Vagina (tissue), 2 donors: ENCODE measurements at regions not wholly inside any gene's neighbourhood (a gene's known extent, or its start where the extent isn't known, plus 50 kb on each side); places are given as distances from the start of the nearest gene placed in this dataset.
"Not testable (repeated sequence)": the region's sequence is repeated elsewhere in the genome, so short reads cannot be mapped to it uniquely, and the experiment has no call there.

Experiments
- DNase-seq, 2 donors: peaks; one replicate each; pipeline ENCODE4 v3.0.0-alpha.2; 2017; ENCODE audit errors: extremely low spot score in 2 of 2
- H3K27ac ChIP-seq: fragments of 200-600 bp; sonication (generic); one replicate; pipeline ENCODE4 v1.5.1; 2019
- H3K27me3 ChIP-seq: fragments of 200-600 bp; sonication (generic); one replicate; pipeline ENCODE4 v1.5.1; 2019
- H3K36me3 ChIP-seq, 2 donors: fragments of 200-600 bp; sonication (generic); one replicate each; pipeline ENCODE4 v1.5.1; 2017 to 2019
- H3K4me1 ChIP-seq: fragments of 200-600 bp; sonication (generic); one replicate; pipeline ENCODE4 v1.5.1; 2019
- H3K4me3 ChIP-seq, 2 donors: fragments of 200-600 bp; sonication (generic); 1 replicate in 1 of 2; 2 replicates in 1 of 2; pipeline ENCODE4 v1.5.1; 2016 to 2019
- H3K9me3 ChIP-seq: fragments of 200-600 bp; sonication (generic); one replicate; pipeline ENCODE4 v1.5.1; 2019
- CTCF ChIP-seq, 3 experiments: fragments of 450-650 bp in 2 of 3; fragments of 200-600 bp in 1 of 3; sonication (generic) in 1 of 3; IDR thresholded peaks; one replicate each; pipeline ENCODE4 v1.5.1; 2017 to 2019; ENCODE audit warnings: antibody characterized with exemption in 3 of 3, mild to moderate bottlenecking in 2 of 3, moderate library complexity in 2 of 3
- POLR2A ChIP-seq, 2 donors: fragments of 450-650 bp; IDR thresholded peaks; one replicate each; pipeline ENCODE4 v1.6.1; 2017; ENCODE audit warnings: antibody characterized with exemption in 2 of 2, mild to moderate bottlenecking in 2 of 2, moderate library complexity in 2 of 2
- POLR2AphosphoS5 ChIP-seq, 2 donors: sonication (generic); formaldehyde crosslinking; IDR thresholded peaks; one replicate each; pipeline ENCODE4 v1.9.0; 2017; ENCODE audit warnings: antibody characterized with exemption in 2 of 2, mild to moderate bottlenecking in 2 of 2, low read depth in 1 of 2; ENCODE audit not compliant: insufficient read depth in 1 of 2
- intact Hi-C: fragments of 100-400 bp; cut with DNase I; formaldehyde crosslinking; loops from one replicate; pipeline ENCODE4 v1.15.1; 2023

GRCh38 chr4:67325791-67326190 lies 219.5 kb downstream of the CENPC start:
- no peaks in the 10 kb centered on the region for H3K36me3 ChIP-seq
- intact Hi-C loops: no loop called here

GRCh38 chr4:67320645-67321044 lies 224.7 kb downstream of the CENPC start:
- no peaks in the 10 kb centered on the region for H3K9me3 ChIP-seq
- intact Hi-C loops: no loop called here
- no peak overlapping the region for H3K4me3 ChIP-seq
- no peaks in the 10 kb centered on the region for H3K27me3 ChIP-seq
- no peaks in the 10 kb centered on the region for H3K36me3 ChIP-seq
- no peaks in the 10 kb centered on the region for H3K4me1 ChIP-seq
- no peak for DNase-seq
- H3K27ac ChIP-seq: no peak overlapping the region
- TF ChIP-seq CTCF (IDR thresholded peaks at IDR 0.05) (no peak), POLR2AphosphoS5 (IDR thresholded peaks at IDR 0.05; ENCODE audit: insufficient read depth in 1 of 2, low read depth in 1 of 2) (no peak), POLR2A (IDR thresholded peaks at IDR 0.05) (no peak)

More at GRCh38 chr4:67325791-67326190, 219.5 kb downstream of the CENPC start:
- Histone ChIP-seq H3K4me1 (no peaks in the 10 kb centered on the region), H3K4me3 (no peak overlapping the region), H3K27me3 (no peaks in the 10 kb centered on the region), H3K9me3 (no peaks in the 10 kb centered on the region), H3K27ac (no peak overlapping the region)
- TF ChIP-seq POLR2A (IDR thresholded peaks at IDR 0.05) (no peak), POLR2AphosphoS5 (IDR thresholded peaks at IDR 0.05; ENCODE audit: insufficient read depth in 1 of 2, low read depth in 1 of 2) (no peak), CTCF (IDR thresholded peaks at IDR 0.05) (no peak)
- no peak for DNase-seq

GRCh38 chr4:67319607-67320006 lies 225.7 kb downstream of the CENPC start:
- not testable (repeated sequence) for H3K9me3 ChIP-seq, H3K27ac ChIP-seq, DNase-seq

GRCh38 chr4:67300497-67301185 lies 244.7 kb downstream of the CENPC start:
- H3K27ac ChIP-seq, H3K36me3 ChIP-seq, intact Hi-C loops, DNase-seq, H3K9me3 ChIP-seq, H3K4me1 ChIP-seq, H3K27me3 ChIP-seq, H3K4me3 ChIP-seq: not testable (repeated sequence)

More at GRCh38 chr4:67319607-67320006, 225.7 kb downstream of the CENPC start:
- H3K27me3 ChIP-seq, H3K36me3 ChIP-seq, H3K4me3 ChIP-seq, intact Hi-C loops, H3K4me1 ChIP-seq: not testable (repeated sequence)

GRCh38 chr4:67292636-67293035 lies 252.7 kb downstream of the CENPC start:
- no peaks in the 10 kb centered on the region for H3K4me1 ChIP-seq
- H3K9me3 ChIP-seq: no peaks in the 10 kb centered on the region
- no peak overlapping the region for H3K27ac ChIP-seq
- H3K27me3 ChIP-seq: no peaks in the 10 kb centered on the region
- no peak for DNase-seq
- intact Hi-C loops: no loop called here
- no peak overlapping the region for H3K4me3 ChIP-seq
- no peak for TF ChIP-seq POLR2A (IDR thresholded peaks at IDR 0.05)
- TF ChIP-seq CTCF (IDR thresholded peaks at IDR 0.05): no peak
- TF ChIP-seq POLR2AphosphoS5 (IDR thresholded peaks at IDR 0.05; ENCODE audit: insufficient read depth in 1 of 2, low read depth in 1 of 2): no peak
- H3K36me3 ChIP-seq: no peaks in the 10 kb centered on the region

DNA sequence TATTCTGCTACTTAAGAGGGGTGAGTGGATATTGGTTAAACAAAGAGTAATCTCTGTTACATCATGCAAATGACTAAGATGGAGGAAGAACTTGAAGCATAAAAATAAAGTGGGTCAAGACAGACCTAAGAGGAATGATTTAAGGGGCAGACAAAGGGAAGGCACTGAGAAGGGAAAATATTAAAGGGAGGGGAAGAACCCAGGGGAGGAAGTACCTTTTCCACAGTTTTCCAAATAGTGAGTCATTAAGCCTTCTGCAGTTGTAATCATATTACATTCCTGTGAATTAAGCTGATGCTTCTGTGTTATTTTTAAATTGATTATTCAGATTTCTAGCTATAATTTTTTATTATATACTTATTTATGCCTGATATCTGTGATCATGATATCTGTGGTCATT lies 253.3 kb downstream of the CENPC start:
- Histone ChIP-seq H3K4me3 (no peak overlapping the region), H3K27ac (no peak overlapping the region), H3K9me3 (no peaks in the 10 kb centered on the region), H3K36me3 (no peaks in the 10 kb centered on the region), H3K27me3 (no peaks in the 10 kb centered on the region), H3K4me1 (no peaks in the 10 kb centered on the region)
- DNase-seq: no peak
- intact Hi-C loops: no loop called here
- TF ChIP-seq POLR2AphosphoS5 (IDR thresholded peaks at IDR 0.05; ENCODE audit: insufficient read depth in 1 of 2, low read depth in 1 of 2) (no peak), POLR2A (IDR thresholded peaks at IDR 0.05) (no peak), CTCF (IDR thresholded peaks at IDR 0.05) (no peak)
